GM12874 (cell line): ENCODE measurements at regions not wholly inside any gene's neighbourhood (a gene's known extent, or its start where the extent isn't known, plus 50 kb on each side); places are given as distances from the start of the nearest gene placed in this dataset.

Experiments used
- CTCF ChIP-seq: IDR thresholded peaks from 2 replicates; pipeline ENCODE4 v1.5.1; 2011; ENCODE audit warnings: low read depth, mild to moderate bottlenecking, control low read depth, low read length, moderate library complexity; ENCODE audit not compliant: insufficient read depth

DNA sequence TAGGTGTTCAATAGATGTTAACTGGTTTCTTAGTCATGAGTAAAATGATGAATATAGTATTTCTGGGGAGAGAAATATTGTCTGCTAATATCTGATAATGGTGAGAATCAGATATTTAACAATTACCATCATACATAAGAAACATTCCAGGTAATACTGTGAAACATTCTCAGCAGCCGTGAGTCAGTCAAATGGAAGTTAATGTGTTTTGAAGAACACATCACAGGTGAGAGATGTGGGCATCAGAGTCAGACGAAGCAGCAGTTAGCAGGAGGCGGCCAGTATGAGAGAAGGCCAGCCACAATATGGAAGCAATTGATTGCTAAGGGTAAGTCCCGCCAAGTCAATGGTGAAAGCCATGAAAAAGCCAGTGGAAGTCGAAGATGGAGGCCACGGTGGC lies 1035.9 kb downstream of the TUSC7 start:
- no peak for TF ChIP-seq CTCF

- TF ChIP-seq CTCF = no peak
These were observed 1036.5 kb downstream of the TUSC7 start for GRCh38 chr3:117746066-117746465.

GRCh38 chr3:117748131-117748530 lies 1038.6 kb downstream of the TUSC7 start:
- TF ChIP-seq CTCF = no peak

DNA sequence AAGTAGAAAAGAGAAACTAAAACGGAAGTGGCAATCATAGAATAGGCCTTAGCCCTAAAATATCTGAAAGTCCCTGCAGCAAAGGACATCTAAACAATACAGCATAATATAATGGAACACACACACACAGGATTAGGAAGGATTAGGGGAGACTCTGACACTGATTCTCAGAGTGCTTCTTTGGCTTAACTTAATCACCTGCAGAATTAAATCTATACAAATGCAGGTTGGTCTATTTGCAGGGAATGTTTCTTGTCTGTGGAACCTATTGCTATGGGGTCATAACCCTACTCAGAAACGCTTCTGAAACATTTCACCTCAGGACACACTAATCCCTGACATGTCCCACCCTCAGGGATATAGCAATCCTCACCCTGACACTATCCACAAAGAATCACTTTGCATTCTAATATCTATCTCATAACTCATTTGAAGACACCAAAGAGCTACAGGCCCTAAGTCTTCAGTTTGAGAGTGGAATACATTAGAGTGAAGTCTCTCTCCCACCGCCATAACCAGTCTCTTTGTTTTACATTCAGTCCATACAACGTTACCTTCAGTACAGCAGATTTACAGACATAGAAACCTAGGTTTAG lies 1041.2 kb downstream of the TUSC7 start:
- no peak for TF ChIP-seq CTCF

- no peak for TF ChIP-seq CTCF
These were observed 1042.1 kb downstream of the TUSC7 start for GRCh38 chr3:117751651-117752050.

DNA sequence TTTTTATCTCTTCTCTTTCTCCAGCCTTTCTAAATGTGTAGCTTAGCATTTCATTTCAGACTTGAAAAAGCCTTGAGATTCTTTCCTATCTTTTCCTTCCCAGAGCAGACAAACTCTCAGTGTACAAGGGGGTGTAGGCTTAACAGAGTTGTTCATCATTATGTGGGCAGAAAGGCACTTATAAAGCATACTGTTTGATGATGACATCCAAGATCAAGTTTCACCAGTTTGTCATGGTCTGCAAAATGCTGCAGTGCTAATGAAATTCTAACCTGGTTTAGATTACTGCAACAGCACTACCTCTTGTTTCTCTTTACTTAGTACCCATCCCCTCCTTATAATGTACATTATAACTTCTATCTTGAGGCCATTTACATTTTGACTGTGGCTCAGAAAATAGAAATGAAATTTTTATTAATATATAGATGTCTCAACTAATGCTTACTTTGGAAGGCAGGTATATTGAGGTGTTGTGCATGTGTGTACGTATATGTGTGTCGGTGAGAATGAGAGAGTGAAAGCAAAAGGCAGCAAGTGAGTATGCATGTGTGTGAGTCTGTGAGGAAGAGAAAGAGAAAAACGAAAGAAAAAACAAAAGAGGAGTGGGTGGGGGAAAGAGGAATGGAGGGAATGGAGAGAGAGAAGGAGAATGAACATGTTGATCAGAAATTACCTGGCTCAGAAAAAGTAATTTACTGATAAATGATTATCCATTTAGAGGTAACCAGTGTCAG lies 1043.6 kb downstream of the TUSC7 start:
- no peak for TF ChIP-seq CTCF

DNA sequence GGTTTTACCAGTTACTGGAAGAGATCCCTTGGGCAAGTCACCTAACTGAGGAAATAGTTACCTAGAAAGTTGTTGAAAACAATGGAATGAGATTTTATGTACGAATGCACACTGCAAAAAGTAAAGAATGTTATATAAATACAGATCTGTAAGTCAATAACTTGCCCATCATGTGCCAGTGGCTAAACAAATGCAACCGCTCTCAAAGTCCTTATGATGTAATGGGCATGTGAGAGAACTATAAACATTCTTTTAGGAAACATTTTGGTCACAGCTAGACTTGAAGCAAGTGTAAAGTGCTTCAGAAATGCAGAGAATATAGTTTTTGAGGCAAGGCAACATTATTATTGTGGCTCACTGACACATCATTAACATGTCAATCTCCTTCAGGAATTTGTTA lies 1044.5 kb downstream of the TUSC7 start:
- TF ChIP-seq CTCF = no peak
